Effector memory CD4-positive, alpha-beta T cell (primary cell): ENCODE measurements at regions not wholly inside any gene's neighbourhood (a gene's known extent, or its start where the extent isn't known, plus 50 kb on each side); places are given as distances from the start of the nearest gene placed in this dataset.

ENCODE experiments used
- DNase-seq, 3 donors: peaks; one replicate each; pipeline ENCODE4 v3.0.0-alpha.2; 2020
- H3K27ac ChIP-seq: 2 replicates; pipeline ENCODE4 v1.7.0; 2013; ENCODE audit warnings: mild to moderate bottlenecking, low read length, moderate library complexity; ENCODE audit not compliant: insufficient read depth, poor library complexity, severe bottlenecking
- H3K27me3 ChIP-seq: replicated peaks from 2 replicates; pipeline ENCODE4 v1.7.0; 2013; ENCODE audit warnings: mild to moderate bottlenecking, low read length; ENCODE audit not compliant: insufficient read depth, control insufficient read depth, poor library complexity, severe bottlenecking
- H3K36me3 ChIP-seq: 2 replicates; pipeline ENCODE4 v1.7.0; 2013; ENCODE audit warnings: mild to moderate bottlenecking, low read length, moderate library complexity; ENCODE audit not compliant: control insufficient read depth, insufficient read depth
- H3K4me1 ChIP-seq: 2 replicates; pipeline ENCODE4 v1.7.0; 2013; ENCODE audit warnings: low read length, mild to moderate bottlenecking; ENCODE audit not compliant: control insufficient read depth, insufficient read depth, poor library complexity, severe bottlenecking
- H3K4me3 ChIP-seq: 2 replicates; pipeline ENCODE4 v1.7.0; 2013; ENCODE audit warnings: low read length, low read depth, mild to moderate bottlenecking; ENCODE audit not compliant: insufficient read depth, poor library complexity, severe bottlenecking
- H3K9me3 ChIP-seq: 2 replicates; pipeline ENCODE4 v1.7.0; 2013; ENCODE audit warnings: mild to moderate bottlenecking, low read length, moderate library complexity; ENCODE audit not compliant: control insufficient read depth

DNA sequence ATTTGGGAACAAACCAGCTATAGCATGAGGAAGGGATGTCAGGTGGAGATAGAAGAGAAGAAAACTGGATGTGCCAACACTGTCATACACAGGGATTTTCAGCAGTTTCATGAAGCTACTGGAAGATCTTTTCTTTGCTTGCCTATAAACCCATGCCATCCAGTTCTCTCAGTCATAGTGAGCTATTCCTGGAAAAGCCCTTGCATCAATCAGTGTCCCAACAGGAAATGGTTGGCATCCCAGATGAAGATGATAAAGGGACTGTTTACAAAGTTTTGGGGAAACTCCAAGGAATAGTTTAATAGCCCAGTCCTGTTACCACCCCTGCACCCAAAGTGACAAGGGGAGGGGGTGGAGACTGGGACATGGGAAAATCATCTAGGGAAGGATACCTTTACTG, 58.5 kb upstream of the ARGLU1 start:
- no peaks in the 10 kb centered on the region for H3K9me3 ChIP-seq
- no peak for DNase-seq
- no peaks in the 10 kb centered on the region for H3K36me3 ChIP-seq
- no peak overlapping the region for H3K27ac ChIP-seq
- no peaks in the 10 kb centered on the region for H3K4me1 ChIP-seq
- no peak overlapping the region for H3K4me3 ChIP-seq
- peaks cover 4% of the 10 kb centered on the region for H3K27me3 ChIP-seq

GRCh38 chr13:106625578-106625977, 57.6 kb upstream of the ARGLU1 start:
- no peak for DNase-seq
- Histone ChIP-seq H3K4me3 (no peak overlapping the region), H3K9me3 (no peaks in the 10 kb centered on the region), H3K4me1 (no peaks in the 10 kb centered on the region), H3K27ac (no peak overlapping the region), H3K36me3 (no peaks in the 10 kb centered on the region), H3K27me3 (peaks cover 4% of the 10 kb centered on the region)

GRCh38 chr13:106623799-106624460, 56.0 kb upstream of the ARGLU1 start:
- H3K4me3 ChIP-seq, result no peak overlapping the region
- DNase-seq, result no peak
- peaks cover 4% of the 10 kb centered on the region for H3K27me3 ChIP-seq
- H3K4me1 ChIP-seq, result peaks cover 5% of the 10 kb centered on the region
- H3K9me3 ChIP-seq, result no peaks in the 10 kb centered on the region
- H3K36me3 ChIP-seq, result no peaks in the 10 kb centered on the region
- H3K27ac ChIP-seq, result no peak overlapping the region

DNA sequence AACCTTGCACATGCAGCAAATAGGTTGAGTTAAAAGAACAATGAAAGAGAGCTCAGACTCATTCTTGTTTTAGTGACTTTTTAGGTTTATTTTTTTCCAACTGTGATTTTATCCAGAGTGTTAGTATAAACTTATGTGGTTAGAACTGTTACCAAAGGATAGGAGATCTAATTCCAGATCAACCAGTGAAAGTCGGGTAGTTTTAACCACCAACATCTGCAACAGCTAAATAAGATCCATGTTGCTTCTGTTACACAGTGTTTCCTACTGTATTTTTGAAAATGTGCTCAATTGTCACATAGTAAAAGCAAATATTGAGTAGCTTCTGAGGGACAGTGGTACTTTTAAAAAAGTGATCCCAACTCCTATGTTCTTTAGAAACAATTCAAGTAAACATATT, 53.9 kb upstream of the ARGLU1 start:
- no peaks in the 10 kb centered on the region for H3K36me3 ChIP-seq
- no peaks in the 10 kb centered on the region for H3K27me3 ChIP-seq
- H3K4me3 ChIP-seq, result no peak overlapping the region
- no peak overlapping the region for H3K27ac ChIP-seq
- H3K4me1 ChIP-seq, result peaks cover 5% of the 10 kb centered on the region
- DNase-seq, result no peak
- H3K9me3 ChIP-seq, result no peaks in the 10 kb centered on the region

- Histone ChIP-seq H3K4me1 (peaks cover 5% of the 10 kb centered on the region), H3K27me3 (no peaks in the 10 kb centered on the region), H3K27ac (no peak overlapping the region), H3K9me3 (no peaks in the 10 kb centered on the region), H3K36me3 (no peaks in the 10 kb centered on the region), H3K4me3 (no peak overlapping the region)
- DNase-seq, result peak in 1 of 3 donors; percentile 17
These were observed 52.0 kb upstream of the ARGLU1 start for GRCh38 chr13:106619688-106620555.
